Esophagus muscularis mucosa (tissue), 3 donors: ENCODE measurements at regions not wholly inside any gene's neighbourhood (a gene's known extent, or its start where the extent isn't known, plus 50 kb on each side); places are given as distances from the start of the nearest gene placed in this dataset.

Source experiments
- CTCF ChIP-seq, 3 experiments: fragments of 200-600 bp in 2 of 3; fragments of 450-650 bp in 1 of 3; sonication (generic) in 2 of 3; IDR thresholded peaks; one replicate each; pipeline ENCODE4 v1.5.1; 2017 to 2019; ENCODE audit warnings: antibody characterized with exemption in 3 of 3, mild to moderate bottlenecking in 2 of 3, moderate library complexity in 1 of 3
- EP300 ChIP-seq: sonication (generic); formaldehyde crosslinking; IDR thresholded peaks from one replicate; pipeline ENCODE4 v1.6.1; 2017; ENCODE audit warnings: antibody characterized with exemption

- TF ChIP-seq CTCF (IDR thresholded peaks at IDR 0.05) (no peak), EP300 (no peak)
Observed at GRCh38 chr18:28999726-29000125, 822.8 kb upstream of the CDH2 start.
